ENCODE measurements at regions not wholly inside any gene's neighbourhood (a gene's known extent, or its start where the extent isn't known, plus 50 kb on each side); places are given as distances from the start of the nearest gene placed in this dataset.

GRCh38 chr15:94008104-94009074, 223.0 kb upstream of the MCTP2 start:
- no peak for DNase-seq (ENCODE audit: low read depth, low spot score)

DNA sequence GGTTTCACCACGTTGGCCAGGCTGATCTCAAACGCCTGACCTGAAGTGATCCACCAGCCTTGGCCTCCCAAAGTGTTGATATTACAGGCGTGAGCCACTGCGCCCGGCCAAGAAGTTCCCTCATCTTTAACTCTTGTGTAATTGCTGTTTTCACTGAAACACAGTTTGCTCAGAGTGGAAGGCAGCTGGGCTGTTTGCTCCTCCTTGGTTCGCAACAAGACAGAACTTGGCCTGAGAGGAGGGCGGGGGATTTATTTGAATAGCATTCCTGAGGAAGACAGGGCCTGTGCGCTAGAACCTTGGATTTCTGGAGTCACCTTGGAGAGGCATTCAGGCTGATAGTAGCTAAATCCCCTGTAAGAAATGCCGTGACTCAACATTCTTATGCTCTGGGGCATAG, 226.7 kb upstream of the MCTP2 start:
- DNase-seq (ENCODE audit: low read depth, low spot score) = peak; percentile 15

GRCh38 chr15:94002041-94002440, 229.3 kb upstream of the MCTP2 start:
- no peak for DNase-seq (ENCODE audit: low read depth, low spot score)

- DNase-seq (ENCODE audit: low read depth, low spot score) = no peak
Observed at GRCh38 chr15:94001255-94001801, 230.0 kb upstream of the MCTP2 start.

- DNase-seq (ENCODE audit: low read depth, low spot score) = no peak
Observed at GRCh38 chr15:94000606-94001005, 230.8 kb upstream of the MCTP2 start.

GRCh38 chr15:93997071-93997658, 234.2 kb upstream of the MCTP2 start:
- DNase-seq (ENCODE audit: low read depth, low spot score) = no peak

- no peak for DNase-seq (ENCODE audit: low read depth, low spot score)
Observed at GRCh38 chr15:93989440-93989998, 241.8 kb upstream of the MCTP2 start.

GRCh38 chr15:93987068-93987467, 244.3 kb upstream of the MCTP2 start:
- DNase-seq (ENCODE audit: low read depth, low spot score) = no peak

- no peak for DNase-seq (ENCODE audit: low read depth, low spot score)
Observed at GRCh38 chr15:93986400-93986984, 244.9 kb upstream of the MCTP2 start.

GRCh38 chr15:93985925-93986324, 245.4 kb upstream of the MCTP2 start:
- no peak for DNase-seq (ENCODE audit: low read depth, low spot score)

GRCh38 chr15:93985176-93985575, 246.2 kb upstream of the MCTP2 start:
- no peak for DNase-seq (ENCODE audit: low read depth, low spot score)

GRCh38 chr15:93983526-93983925, 247.8 kb upstream of the MCTP2 start:
- DNase-seq (ENCODE audit: low read depth, low spot score) = no peak

- no peak for DNase-seq (ENCODE audit: low read depth, low spot score)
Observed at GRCh38 chr15:93982226-93982727, 249.1 kb upstream of the MCTP2 start.

- DNase-seq (ENCODE audit: low read depth, low spot score) = no peak
Observed at GRCh38 chr15:93981706-93982105, 249.7 kb upstream of the MCTP2 start.

DNA sequence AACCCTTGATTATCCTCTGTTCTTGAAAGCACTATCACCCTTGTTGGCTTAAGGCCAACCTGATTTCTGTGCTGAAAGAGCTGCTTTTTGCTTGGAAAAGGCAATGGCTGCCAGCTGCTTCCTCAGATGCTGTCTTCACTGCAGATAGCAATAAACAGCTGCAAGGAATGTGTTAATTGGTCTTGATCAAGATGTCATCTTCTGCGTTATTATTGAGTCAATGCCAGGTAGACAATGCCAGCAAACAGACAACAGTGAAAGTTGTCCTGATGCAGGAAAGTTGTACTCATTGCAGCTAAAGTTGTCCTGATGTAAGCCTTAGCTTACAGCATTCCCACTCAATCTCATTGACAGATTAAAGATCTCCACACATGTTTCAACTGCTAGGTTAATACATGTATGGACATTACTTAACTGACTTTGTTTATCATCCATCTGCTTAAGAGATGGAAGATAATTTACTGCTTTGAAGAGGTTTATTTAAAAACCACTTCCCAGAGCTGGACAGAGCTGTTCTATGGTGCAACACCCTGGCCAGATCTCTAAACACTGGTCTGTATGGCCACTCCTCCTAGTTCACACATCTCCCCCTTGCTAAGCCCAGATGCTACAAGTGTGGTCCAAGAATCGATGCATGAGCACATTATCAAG, 251.0 kb upstream of the MCTP2 start:
- DNase-seq (ENCODE audit: low read depth, low spot score) = no peak

DNA sequence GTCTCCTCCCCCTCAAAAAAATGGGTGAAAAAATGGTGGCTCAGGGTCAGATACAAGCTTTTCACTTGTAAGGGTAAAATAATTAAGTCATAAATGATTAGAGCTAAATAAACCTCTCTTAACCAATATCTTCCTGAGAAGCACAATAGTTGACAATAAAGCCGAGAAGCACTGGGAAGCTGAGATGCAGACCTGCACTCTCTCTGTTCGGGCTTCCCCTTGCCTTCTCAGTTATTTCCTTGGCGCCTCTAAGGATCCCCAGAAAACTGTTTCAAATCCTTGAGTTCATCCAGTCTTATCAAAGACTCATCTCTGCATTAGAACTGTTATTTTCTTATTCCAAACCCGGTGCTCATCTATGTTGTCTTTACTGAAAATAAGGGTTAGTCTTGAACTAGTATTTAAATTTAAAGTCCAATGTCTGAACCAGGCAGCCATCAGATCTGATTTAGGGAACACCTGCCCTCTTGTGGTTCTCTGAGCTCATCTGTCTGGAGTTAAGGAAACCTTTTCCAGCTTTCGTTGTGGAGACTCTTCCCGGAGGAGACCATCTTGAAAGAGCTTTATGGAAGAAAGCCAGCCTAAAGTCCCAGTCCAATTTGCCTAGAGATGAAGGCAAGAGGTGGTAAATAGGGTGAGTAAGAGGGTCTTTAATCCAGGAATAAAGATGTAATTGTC, 256.4 kb upstream of the MCTP2 start:
- peak; percentile 68 for DNase-seq (ENCODE audit: low read depth, low spot score)

GRCh38 chr15:93973287-93973686, 258.1 kb upstream of the MCTP2 start:
- no peak for DNase-seq (ENCODE audit: low read depth, low spot score)

DNA sequence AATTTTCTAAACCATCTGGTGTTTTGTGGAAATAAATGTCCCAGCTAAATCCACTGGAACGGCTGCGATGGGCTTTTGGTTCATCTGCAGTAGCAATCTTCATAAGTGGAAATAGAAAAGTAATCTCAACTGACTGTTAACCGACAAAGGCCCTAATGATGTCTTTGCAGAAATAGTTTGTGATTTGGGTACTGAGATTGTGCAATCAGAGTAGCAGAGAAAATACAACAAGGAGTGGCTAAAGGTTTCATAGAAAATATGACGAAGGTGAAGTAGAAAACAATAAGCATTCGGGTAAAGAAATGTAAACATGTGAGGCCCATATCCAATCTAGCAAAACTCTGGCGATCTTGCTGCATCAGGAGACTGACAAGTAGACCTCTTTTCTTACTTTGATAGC, 262.6 kb upstream of the MCTP2 start:
- no peak for DNase-seq (ENCODE audit: low read depth, low spot score)

DNA sequence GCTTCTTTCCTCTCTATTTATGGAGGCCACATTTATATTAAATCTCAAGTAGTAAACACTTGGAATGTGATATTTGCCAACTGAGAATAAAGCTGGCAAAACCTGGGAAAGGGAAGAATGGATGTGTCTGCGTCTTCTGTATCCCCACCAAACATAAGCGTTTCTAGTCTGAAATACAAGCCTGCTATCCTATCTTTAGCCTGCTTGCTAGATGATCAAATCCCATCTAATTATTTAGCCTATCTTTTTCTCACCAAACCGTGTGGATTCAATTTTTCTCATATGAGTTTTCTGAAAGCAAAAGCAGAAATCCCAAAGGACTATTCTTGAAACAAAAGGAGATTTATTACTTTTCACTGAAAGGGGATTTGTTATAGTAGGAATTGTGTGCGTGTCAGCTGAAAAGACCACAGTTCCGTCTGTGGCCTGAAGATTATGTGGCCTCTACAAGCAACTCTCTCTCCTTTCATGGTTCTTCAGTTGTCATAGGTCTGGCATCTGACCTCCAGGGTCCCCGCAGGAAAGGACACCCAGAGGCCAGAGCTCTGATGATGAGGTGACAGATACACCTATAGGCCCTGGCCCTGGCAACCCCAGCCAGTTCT, 266.0 kb upstream of the MCTP2 start:
- DNase-seq (ENCODE audit: low read depth, low spot score) = no peak

DNA sequence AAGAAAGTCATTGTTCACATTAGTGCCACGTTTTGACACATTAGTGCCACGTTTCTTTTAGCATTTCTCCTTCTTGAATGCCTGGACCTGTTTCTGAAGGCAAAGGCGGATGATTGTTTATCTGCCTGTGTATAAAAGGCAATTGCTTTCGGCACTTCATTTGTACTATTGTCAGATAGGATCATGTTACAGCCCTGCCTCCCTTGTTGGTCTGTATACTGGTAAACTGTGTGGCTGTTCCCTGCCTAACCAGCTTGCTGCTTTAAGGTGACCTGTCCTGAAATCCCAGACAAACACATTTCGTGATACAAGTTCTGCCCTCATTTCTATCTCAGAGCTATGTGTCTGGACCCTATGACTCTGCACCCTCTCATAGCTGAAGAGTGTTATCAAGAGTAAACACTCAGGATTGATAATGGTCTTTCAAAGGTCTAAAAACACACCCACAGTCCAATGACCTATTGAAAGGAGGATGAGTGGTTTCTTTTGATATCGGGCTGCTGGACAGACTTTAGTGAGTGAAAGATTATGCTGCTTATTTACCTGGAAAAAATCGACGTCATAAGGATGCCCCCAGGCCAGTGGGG, 276.3 kb upstream of the MCTP2 start:
- no peak for DNase-seq (ENCODE audit: low read depth, low spot score)

Data from ELF-1 (cell line).